GM21825 (cell line): ENCODE measurements at regions not wholly inside any gene's neighbourhood (a gene's known extent, or its start where the extent isn't known, plus 50 kb on each side); places are given as distances from the start of the nearest gene placed in this dataset.
"Not testable (repeated sequence)": the region's sequence is repeated elsewhere in the genome, so short reads cannot be mapped to it uniquely, and the experiment has no call there.

ENCODE experiments used
- ATAC-seq: cut with Tn5 transposase; IDR thresholded peaks from one replicate; pipeline ENCODE4 v1.9.1; 2021; ENCODE audit warnings: mild to moderate bottlenecking, moderate library complexity; ENCODE audit not compliant: unreplicated experiment

- ATAC-seq = no peak
These were observed 729.7 kb upstream of the USP15 start for GRCh38 chr12:61530456-61530855.

GRCh38 chr12:61531195-61531594 lies 729.0 kb upstream of the USP15 start:
- no peak for ATAC-seq

- no peak for ATAC-seq
These were observed 724.1 kb upstream of the USP15 start for GRCh38 chr12:61536117-61536516.

- ATAC-seq = no peak
These were observed 723.7 kb upstream of the USP15 start for GRCh38 chr12:61536525-61536924.

- no peak for ATAC-seq
These were observed 721.3 kb upstream of the USP15 start for GRCh38 chr12:61538951-61539350.

GRCh38 chr12:61542551-61542950 lies 717.7 kb upstream of the USP15 start:
- no peak for ATAC-seq

- ATAC-seq = no peak
These were observed 713.9 kb upstream of the USP15 start for GRCh38 chr12:61546296-61546695.

- no peak for ATAC-seq
These were observed 707.1 kb upstream of the USP15 start for GRCh38 chr12:61553091-61553490.

- ATAC-seq = no peak
These were observed 705.8 kb upstream of the USP15 start for GRCh38 chr12:61554268-61555008.

GRCh38 chr12:61563665-61564450 lies 696.3 kb upstream of the USP15 start:
- no peak for ATAC-seq

- no peak for ATAC-seq
These were observed 695.7 kb upstream of the USP15 start for GRCh38 chr12:61564466-61564865.

- ATAC-seq = no peak
These were observed 694.0 kb upstream of the USP15 start for GRCh38 chr12:61566183-61566582.

- ATAC-seq = no peak
These were observed 685.9 kb upstream of the USP15 start for GRCh38 chr12:61574339-61574738.

GRCh38 chr12:61584943-61585342 lies 675.3 kb upstream of the USP15 start:
- ATAC-seq = no peak

- ATAC-seq = not testable (repeated sequence)
These were observed 669.3 kb upstream of the USP15 start for GRCh38 chr12:61590864-61591263.

GRCh38 chr12:61610143-61610542 lies 650.1 kb upstream of the USP15 start:
- no peak for ATAC-seq

GRCh38 chr12:61629702-61630101 lies 630.5 kb upstream of the USP15 start:
- ATAC-seq = no peak

- ATAC-seq = no peak
These were observed 613.6 kb upstream of the USP15 start for GRCh38 chr12:61646639-61647038.

GRCh38 chr12:61647566-61647965 lies 612.6 kb upstream of the USP15 start:
- ATAC-seq = no peak

- ATAC-seq = no peak
These were observed 607.9 kb upstream of the USP15 start for GRCh38 chr12:61652265-61652664.

GRCh38 chr12:61654698-61655097 lies 605.5 kb upstream of the USP15 start:
- ATAC-seq = no peak

GRCh38 chr12:61655241-61655640 lies 605.0 kb upstream of the USP15 start:
- ATAC-seq = no peak
